ENCODE measurements at regions not wholly inside any gene's neighbourhood (a gene's known extent, or its start where the extent isn't known, plus 50 kb on each side); places are given as distances from the start of the nearest gene placed in this dataset.

DNA sequence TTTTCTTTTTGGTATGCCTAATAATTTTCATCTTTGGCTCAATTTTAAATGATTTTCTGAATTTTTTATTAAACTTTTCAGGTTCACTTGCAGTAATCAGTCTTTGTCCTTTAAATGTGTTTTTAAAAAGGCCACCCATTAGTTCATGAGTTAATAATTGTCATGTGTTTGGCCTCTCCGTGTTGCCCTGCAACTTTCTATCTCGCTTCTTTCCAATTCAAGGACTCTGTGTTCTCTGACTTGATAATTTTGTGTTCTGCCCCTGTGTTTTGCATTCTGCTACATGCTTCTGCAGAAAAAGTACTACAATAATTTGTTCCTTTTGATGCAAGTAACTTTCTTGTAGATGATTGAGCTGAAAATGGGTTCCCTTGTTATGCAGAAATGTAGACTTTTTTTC, 921.4 kb upstream of the LRATD1 start:
- TF ChIP-seq POLR2AphosphoS5 (IDR thresholded peaks at IDR 0.05; ENCODE audit: low read depth): no peak
- TF ChIP-seq, protein P1, sequence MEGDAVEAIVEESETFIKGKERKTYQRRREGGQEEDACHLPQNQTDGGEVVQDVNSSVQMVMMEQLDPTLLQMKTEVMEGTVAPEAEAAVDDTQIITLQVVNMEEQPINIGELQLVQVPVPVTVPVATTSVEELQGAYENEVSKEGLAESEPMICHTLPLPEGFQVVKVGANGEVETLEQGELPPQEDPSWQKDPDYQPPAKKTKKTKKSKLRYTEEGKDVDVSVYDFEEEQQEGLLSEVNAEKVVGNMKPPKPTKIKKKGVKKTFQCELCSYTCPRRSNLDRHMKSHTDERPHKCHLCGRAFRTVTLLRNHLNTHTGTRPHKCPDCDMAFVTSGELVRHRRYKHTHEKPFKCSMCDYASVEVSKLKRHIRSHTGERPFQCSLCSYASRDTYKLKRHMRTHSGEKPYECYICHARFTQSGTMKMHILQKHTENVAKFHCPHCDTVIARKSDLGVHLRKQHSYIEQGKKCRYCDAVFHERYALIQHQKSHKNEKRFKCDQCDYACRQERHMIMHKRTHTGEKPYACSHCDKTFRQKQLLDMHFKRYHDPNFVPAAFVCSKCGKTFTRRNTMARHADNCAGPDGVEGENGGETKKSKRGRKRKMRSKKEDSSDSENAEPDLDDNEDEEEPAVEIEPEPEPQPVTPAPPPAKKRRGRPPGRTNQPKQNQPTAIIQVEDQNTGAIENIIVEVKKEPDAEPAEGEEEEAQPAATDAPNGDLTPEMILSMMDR (IDR thresholded peaks at IDR 0.05; ENCODE audit: insufficient read depth, low read length): no peak
